ENCODE measurements at regions not wholly inside any gene's neighbourhood (a gene's known extent, or its start where the extent isn't known, plus 50 kb on each side); places are given as distances from the start of the nearest gene placed in this dataset.

GRCh38 chr22:27247701-27248434, 553.7 kb downstream of the MN1 start:
- no peak for TF ChIP-seq POLR2A (IDR thresholded peaks at IDR 0.05)
- TF ChIP-seq CTCF (IDR thresholded peaks at IDR 0.05): no peak

Data from Peyer's patch (tissue), 4 donors.